Panc1 (cell line): ENCODE measurements at regions not wholly inside any gene's neighbourhood (a gene's known extent, or its start where the extent isn't known, plus 50 kb on each side); places are given as distances from the start of the nearest gene placed in this dataset.

Experiments
- ATAC-seq: fragments of 200-7000 bp; cut with Tn5 transposase; 2 replicates; pipeline ENCODE4 v1.9.1; 2020; ENCODE audit warnings: mild to moderate bottlenecking, moderate library complexity
- BruUV-seq: library from RNA; stranded (reverse); fragments of 400-500 nt; replicated peaks from 2 replicates; lab custom pipeline; 2021; lab: Mats Ljungman, UMichigan
- CTCF ChIA-PET: fragments of 300-600 bp; sonication (Branson Sonifier 250); formaldehyde crosslinking; loops from one replicate; lab custom pipeline; 2022; ENCODE audit warnings: antibody characterized with exemption; lab: Charles Lee
- POLR2A ChIA-PET: fragments of 300-600 bp; sonication (Branson Sonifier 250); formaldehyde crosslinking; loops from one replicate; lab custom pipeline; 2022; ENCODE audit warnings: antibody characterized with exemption; lab: Charles Lee
- DNase-seq: peaks from one replicate; pipeline ENCODE4 v3.0.0-alpha.2; 2010; ENCODE audit warnings: low read depth, low spot score
- H3K27ac ChIP-seq: 2 replicates; pipeline ENCODE4 v1.5.1; 2011; ENCODE audit warnings: mild to moderate bottlenecking, low read length, inconsistent platforms
- H3K27me3 ChIP-seq: fragments of 200-500 bp; sonication (Bioruptor generic); 2 replicates; pipeline ENCODE4 v1.6.0; 2014; ENCODE audit warnings: low read length, inconsistent platforms; ENCODE audit not compliant: control insufficient read depth, insufficient read depth
- H3K36me3 ChIP-seq: fragments of 200-500 bp; sonication (Bioruptor generic); 2 replicates; pipeline ENCODE4 v1.5.1; 2014; ENCODE audit warnings: inconsistent platforms, mild to moderate bottlenecking, low read length, moderate library complexity; ENCODE audit not compliant: control insufficient read depth, insufficient read depth
- H3K4me1 ChIP-seq: 2 replicates; pipeline ENCODE4 v1.5.1; 2011; ENCODE audit warnings: inconsistent platforms, mild to moderate bottlenecking, low read length, moderate library complexity; ENCODE audit not compliant: control insufficient read depth, insufficient read depth
- H3K4me3 ChIP-seq, 2 experiments: 2 replicates each; pipeline ENCODE4 v1.5.1; 2011 to 2012; ENCODE audit warnings: low read depth in 2 of 2, low read length in 2 of 2, mild to moderate bottlenecking in 2 of 2, inconsistent platforms in 1 of 2, moderate library complexity in 1 of 2
- H3K9me3 ChIP-seq: fragments of 200-500 bp; sonication (Bioruptor generic); 2 replicates; pipeline ENCODE4 v1.5.1; 2014; ENCODE audit warnings: low read depth, mild to moderate bottlenecking, inconsistent platforms, low read length, moderate library complexity; ENCODE audit not compliant: control insufficient read depth, insufficient read depth
- POLR2AphosphoS5 ChIP-seq: IDR thresholded peaks from 2 replicates; pipeline ENCODE4 v1.6.1; 2012; ENCODE audit warnings: mild to moderate bottlenecking, low read depth, low read length, moderate library complexity
- REST ChIP-seq, 2 experiments: IDR thresholded peaks; 2 replicates each; pipeline ENCODE4 v1.6.1; 2011 to 2012; ENCODE audit warnings: low read depth in 2 of 2, control low read depth in 1 of 2, low read length in 1 of 2, mild to moderate bottlenecking in 1 of 2, moderate library complexity in 1 of 2; ENCODE audit not compliant: insufficient read depth in 1 of 2
- SIN3A ChIP-seq: IDR thresholded peaks from 2 replicates; pipeline ENCODE4 v1.6.1; 2012; ENCODE audit warnings: low read depth, mild to moderate bottlenecking, low read length, moderate library complexity, borderline replicate concordance; ENCODE audit not compliant: insufficient read depth
- TCF7L2 ChIP-seq: IDR thresholded peaks from 2 replicates; pipeline ENCODE4 v1.6.1; 2011; ENCODE audit warnings: mild to moderate bottlenecking, low read depth, low read length, inconsistent platforms
- in situ Hi-C: cut with HindIII; loops from 2 replicates; pipeline ENCODE4 v1.10.0; 2016; ENCODE audit warnings: low sequenced_read_pairs, low pct_unique_long_range_greater_than_20kb
- intact Hi-C: fragments of 100-400 bp; cut with micrococcal nuclease; formaldehyde crosslinking; loops from one replicate; pipeline ENCODE4 v1.10.0; 2022; ENCODE audit not compliant: unreplicated experiment
- TF ChIP-seq, protein P1 (sequence below): fragments of 450-650 bp; IDR thresholded peaks from 2 replicates; pipeline ENCODE4 v1.5.1; 2017; ENCODE audit warnings: mild to moderate bottlenecking

DNA sequence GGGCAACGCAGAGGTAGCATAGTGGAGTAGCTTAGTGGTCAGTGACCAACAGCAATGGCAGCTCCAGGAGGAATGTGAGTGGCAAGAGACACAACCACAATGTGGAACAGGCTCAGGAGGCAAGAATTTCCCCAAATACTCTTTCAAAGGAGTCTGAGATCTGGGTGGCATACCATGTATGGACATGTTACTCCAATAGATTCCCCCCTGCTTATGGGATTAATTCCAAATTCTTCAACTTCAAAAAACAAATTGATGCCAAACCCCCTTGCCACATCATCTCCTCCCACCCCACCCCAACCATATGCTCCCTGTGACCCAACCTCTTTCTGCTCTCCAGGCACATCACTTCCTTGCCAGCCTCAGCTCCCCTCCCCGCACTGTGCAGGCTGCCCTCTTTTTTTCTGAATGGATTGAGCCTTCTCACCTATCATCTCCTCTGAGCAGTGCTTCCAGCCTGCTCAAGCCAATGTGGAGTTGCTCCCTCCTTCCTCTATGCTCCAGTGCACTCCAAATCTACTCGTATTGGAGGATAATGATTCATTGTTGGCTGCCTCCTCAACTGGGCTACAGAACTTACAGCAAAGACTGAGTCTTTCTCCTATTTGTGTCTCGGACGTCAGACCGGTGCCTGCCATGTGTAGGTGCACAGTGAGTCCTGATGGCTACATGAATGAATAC is 93.0 kb upstream of the CEP85L start:
- Histone ChIP-seq H3K9me3 (no peaks in the 10 kb centered on the region), H3K4me1 (no peaks in the 10 kb centered on the region), H3K27me3 (peaks cover 5% of the 10 kb centered on the region; the same call in 1 of the 2 replicates), H3K4me3 (no peak overlapping the region), H3K36me3 (no peaks in the 10 kb centered on the region), H3K27ac (no peak overlapping the region)
- intact Hi-C loops = no loop called here
- TF ChIP-seq TCF7L2 = no peak
- no peak for TF ChIP-seq POLR2AphosphoS5
- TF ChIP-seq, protein P1, sequence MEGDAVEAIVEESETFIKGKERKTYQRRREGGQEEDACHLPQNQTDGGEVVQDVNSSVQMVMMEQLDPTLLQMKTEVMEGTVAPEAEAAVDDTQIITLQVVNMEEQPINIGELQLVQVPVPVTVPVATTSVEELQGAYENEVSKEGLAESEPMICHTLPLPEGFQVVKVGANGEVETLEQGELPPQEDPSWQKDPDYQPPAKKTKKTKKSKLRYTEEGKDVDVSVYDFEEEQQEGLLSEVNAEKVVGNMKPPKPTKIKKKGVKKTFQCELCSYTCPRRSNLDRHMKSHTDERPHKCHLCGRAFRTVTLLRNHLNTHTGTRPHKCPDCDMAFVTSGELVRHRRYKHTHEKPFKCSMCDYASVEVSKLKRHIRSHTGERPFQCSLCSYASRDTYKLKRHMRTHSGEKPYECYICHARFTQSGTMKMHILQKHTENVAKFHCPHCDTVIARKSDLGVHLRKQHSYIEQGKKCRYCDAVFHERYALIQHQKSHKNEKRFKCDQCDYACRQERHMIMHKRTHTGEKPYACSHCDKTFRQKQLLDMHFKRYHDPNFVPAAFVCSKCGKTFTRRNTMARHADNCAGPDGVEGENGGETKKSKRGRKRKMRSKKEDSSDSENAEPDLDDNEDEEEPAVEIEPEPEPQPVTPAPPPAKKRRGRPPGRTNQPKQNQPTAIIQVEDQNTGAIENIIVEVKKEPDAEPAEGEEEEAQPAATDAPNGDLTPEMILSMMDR = no peak
- no peak for TF ChIP-seq REST (IDR thresholded peaks at IDR 0.05; ENCODE audit: insufficient read depth in 1 of 2, low read depth in 2 of 2, low read length in 1 of 2)
- CTCF ChIA-PET = interaction anchor here (0.6 kb wide), 1 partner anchor 37 kb away, joined by 6 read pairs; no protein-coding TSS in a partner anchor
- in situ Hi-C loops = no loop called here
- ATAC-seq (0 out of 2 replicates have a peak, but pooled peaks have one; percentile 42), DNase-seq (no peak)
- BruUV-seq = no TSS peak
- POLR2A ChIA-PET = no interaction called here

GRCh38 chr6:118743746-118744145 is 92.4 kb upstream of the CEP85L start:
- Histone ChIP-seq H3K4me3 (no peak overlapping the region), H3K9me3 (no peaks in the 10 kb centered on the region), H3K27me3 (peaks cover 4% of the 10 kb centered on the region; the same call in 1 of the 2 replicates), H3K4me1 (no peaks in the 10 kb centered on the region), H3K27ac (no peak overlapping the region), H3K36me3 (no peaks in the 10 kb centered on the region)
- intact Hi-C loops (no loop called here), in situ Hi-C loops (no loop called here)
- no peak for ATAC-seq
- ChIA-PET CTCF (interaction anchor here (0.6 kb wide), 1 partner anchor 37 kb away, joined by 6 read pairs; no protein-coding TSS in a partner anchor), POLR2A (no interaction called here)
- TF ChIP-seq, protein P1 = no peak
- TF ChIP-seq POLR2AphosphoS5 = no peak
- no peak for TF ChIP-seq REST (IDR thresholded peaks at IDR 0.05; ENCODE audit: insufficient read depth in 1 of 2, low read depth in 2 of 2, low read length in 1 of 2)
- no peak for TF ChIP-seq SIN3A
- no peak for TF ChIP-seq TCF7L2
- no peak for DNase-seq
- no TSS peak for BruUV-seq
